ENCODE measurements at regions not wholly inside any gene's neighbourhood (a gene's known extent, or its start where the extent isn't known, plus 50 kb on each side); places are given as distances from the start of the nearest gene placed in this dataset.
"Not testable (repeated sequence)": the region's sequence is repeated elsewhere in the genome, so short reads cannot be mapped to it uniquely, and the experiment has no call there.

GRCh38 chr21:38042246-38042645 is 126.0 kb upstream of the KCNJ6 start:
- no peak for DNase-seq

DNA sequence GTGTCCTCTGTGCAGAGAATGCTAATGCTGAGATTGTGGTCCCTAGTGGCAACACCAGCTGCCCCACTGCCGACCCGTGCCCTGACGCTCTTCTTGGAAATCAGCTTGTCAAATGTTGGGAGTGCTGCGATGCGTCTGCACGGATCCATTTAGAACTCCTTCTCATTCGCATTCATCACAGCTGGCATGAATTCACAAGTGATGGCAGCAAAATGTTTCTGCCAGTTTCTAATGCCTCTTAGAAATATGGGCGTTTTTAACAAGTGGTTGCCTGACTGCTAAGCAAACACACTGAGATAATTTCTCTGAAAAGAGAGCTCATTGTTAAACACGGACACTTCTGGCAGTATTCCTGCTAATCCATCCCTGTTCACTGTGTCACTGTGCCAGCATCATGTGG is 131.9 kb upstream of the KCNJ6 start:
- no peak for DNase-seq

DNA sequence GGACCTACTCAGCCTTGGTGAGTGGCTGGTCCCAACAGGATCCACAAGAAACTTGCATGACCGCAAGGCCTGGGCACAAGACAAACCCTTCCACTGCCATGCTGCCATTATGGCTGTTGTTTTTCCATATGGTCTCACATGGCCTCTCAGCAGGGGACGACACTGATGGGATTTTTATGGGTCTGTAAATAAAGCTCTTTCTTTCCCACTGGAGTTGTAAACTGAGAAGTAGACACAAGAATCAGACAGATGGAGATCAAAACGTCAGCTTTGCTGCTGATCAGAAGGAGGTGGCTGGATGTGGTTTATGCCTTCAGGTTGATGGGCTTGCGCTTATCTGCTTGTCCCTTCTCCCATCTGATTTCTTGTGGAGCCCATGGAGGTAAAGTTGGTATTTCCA is 138.1 kb upstream of the KCNJ6 start:
- no peak for DNase-seq

GRCh38 chr21:38056481-38056880 is 140.2 kb upstream of the KCNJ6 start:
- no peak for DNase-seq

DNA sequence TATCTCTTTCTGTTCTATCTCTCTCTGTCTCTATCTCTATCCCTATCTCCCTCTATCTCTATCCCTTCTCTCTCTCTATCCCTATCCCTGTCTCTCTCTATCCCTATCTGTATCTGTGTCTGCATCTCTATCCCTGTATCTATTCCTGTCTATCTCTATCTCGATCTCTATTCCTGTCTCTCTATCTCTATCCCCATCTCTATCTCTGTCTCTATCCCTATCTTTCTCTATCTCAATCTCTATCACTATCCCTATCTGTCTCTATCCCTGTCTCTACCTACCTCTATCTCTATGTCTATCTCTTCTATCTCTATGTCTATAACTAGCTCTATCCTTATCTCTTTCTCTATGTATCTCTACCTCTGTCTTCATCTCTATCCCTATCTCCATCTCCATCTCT is 141.4 kb upstream of the KCNJ6 start:
- DNase-seq, result no peak

DNA sequence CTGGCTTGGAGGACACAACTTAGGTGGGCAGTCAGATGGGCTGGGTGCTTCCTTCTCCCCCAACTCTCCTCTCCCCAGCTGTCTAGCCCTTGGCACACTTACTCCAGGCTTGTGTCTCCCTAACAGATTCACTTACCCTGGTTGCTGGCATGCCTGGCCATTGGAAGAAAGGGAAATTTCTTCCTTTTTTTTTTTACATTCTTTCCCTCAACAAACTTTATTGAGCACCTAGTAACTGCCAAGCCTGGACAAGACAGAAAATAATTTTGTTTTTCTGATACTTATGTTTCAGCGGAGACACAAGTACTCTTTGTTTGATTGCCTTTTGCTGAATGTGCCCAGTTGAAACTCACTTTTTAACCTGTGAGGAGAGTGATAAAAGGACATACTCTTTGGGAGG is 144.3 kb upstream of the KCNJ6 start:
- no peak for DNase-seq

DNA sequence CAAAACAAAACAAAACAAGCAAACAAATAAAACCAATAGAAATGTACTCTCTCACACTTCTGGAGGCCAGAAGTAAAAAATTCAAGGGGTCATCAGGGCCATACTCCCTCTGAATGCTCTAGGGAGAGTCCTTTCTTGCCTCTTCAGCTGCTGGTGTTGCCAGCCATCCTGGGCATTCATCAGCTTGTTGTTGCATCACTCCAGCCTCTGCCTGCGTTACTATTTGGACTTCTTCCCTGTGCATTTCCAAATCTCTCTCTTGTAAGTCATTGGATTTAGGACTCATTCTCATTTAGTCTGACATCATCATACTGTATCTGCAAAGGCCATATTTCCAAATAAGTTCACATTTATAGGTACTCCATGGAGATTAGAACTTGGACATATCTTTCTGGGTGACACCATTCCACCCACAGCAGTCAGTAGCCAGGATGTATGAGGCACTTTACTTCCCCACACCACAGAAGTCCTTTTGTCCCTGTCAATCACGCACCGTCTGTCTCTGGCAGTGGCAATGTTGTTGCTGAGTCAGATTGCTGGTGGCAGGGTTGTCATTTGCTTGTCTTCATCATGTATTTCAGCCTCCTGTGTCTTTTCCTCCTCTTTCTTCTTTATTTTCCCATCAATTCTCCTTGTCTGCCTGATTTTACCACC is 151.0 kb upstream of the KCNJ6 start:
- DNase-seq, result no peak

GRCh38 chr21:38072489-38072888 is 156.2 kb upstream of the KCNJ6 start:
- DNase-seq, result no peak

- DNase-seq, result no peak
Observed at GRCh38 chr21:38075833-38076587, 159.8 kb upstream of the KCNJ6 start.

DNA sequence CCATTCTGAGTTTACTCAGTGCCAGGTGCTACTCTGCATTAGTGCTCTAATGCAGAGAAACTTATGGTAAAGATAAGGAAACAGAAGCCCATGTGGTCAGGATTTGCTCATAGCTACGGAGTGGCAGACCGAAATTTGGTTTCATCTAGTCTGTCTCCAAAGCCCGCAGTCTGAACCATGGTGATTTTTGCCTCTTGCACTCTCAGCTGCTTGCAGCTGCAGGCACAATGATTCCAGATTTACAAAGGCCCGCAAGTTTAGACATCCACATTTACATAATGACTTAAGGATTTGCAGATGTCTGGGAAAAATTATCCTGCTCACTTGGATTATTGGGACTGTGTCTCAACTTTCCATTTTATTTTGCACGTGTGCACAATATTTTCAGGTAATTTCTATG is 161.3 kb upstream of the KCNJ6 start:
- DNase-seq, result no peak

- no peak for DNase-seq
Observed at GRCh38 chr21:38080888-38081287, 164.6 kb upstream of the KCNJ6 start.

DNA sequence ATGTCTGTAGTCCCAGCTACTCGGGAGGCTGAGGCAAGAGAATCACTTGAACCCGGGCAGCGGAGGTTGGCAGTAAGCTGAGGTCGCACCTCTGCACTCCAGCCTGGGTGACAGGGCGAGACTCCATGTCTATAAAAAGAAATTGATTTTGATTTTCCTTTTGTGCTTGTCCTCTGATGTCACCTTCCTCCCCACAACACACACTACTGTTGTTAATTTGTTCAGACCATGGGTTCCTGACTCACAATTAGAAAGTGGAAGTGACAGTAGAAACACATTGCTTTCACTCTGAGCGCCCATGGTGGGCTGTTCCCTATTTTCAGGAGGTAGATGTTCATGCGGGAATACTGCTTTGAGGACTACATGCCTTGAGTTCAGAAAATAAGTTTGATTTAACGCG is 165.5 kb upstream of the KCNJ6 start:
- no peak for DNase-seq

- no peak for DNase-seq
Observed at GRCh38 chr21:38082936-38083485, 166.8 kb upstream of the KCNJ6 start.

GRCh38 chr21:38083535-38083934 is 167.3 kb upstream of the KCNJ6 start:
- DNase-seq, result no peak

DNA sequence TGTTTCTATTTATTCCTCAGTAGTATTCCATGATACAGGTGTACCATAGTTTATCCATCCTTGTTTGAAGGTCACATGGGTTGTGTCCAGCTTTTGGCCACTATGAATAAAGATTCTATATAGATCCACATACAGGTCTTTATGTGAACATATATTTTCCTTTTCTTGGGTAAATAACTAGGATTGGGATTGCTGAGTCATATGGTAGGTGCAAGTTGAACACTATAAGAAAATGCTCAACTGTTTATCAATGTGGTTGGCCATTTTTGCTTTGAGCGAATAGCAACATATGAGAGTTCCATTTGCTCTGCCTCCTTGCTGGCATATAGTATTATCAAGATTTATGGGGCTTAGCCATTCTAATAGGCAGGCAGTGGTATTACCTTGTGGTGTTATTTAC is 170.2 kb upstream of the KCNJ15 start:
- no peak for DNase-seq

DNA sequence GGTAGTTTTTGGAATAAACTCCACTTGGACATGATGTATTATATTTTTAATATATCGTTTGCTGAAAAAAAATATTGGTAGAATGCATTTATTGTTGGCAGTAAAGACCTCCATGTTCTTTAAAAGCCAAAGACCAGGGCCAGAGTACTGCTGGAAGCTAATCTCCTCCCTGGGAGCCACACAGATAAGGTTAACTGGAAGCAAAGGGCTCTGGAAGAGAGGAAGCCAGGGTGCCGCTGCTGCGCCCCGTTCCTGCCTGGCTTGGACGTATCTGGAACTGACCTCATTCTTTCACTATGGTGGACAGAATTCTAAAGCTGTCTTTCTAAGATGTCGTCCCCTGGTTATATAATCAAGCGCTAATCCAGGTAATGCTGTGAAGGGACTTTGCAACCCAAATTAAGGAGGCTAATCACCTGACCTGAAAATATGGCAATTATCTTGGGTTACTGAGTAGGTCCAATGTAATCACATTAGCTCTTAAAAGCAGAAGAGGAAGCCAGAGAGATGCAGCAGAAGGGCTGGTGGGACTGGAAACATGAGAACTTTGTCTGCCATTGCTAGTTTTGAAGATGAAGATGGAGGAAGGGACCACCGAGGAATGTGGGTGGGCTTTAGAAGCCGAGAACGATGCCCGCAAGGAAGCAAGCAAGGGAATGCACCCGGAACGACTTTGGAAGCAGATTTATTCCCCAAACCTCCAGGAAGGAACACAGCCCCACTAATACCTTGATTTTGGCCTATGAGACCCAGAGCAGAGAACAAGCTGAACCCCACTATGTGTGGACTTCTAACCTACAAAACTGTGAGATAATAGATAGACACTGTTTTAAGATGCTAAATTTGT is 167.7 kb upstream of the KCNJ15 start:
- DNase-seq, result no peak

DNA sequence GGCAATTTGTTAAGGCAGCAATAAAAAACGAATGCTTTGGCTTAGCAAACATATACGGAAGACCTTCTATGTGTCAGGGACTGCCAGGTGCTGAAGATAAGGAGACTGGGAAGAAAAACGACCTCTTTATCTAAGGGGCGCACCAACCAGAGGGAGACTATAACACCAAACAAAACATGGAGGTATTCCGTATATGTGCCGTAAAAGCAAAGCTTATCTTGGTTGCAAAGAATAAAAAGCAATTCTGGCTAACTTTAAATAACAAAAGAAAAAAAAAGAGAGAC is 167.1 kb upstream of the KCNJ15 start:
- DNase-seq, result no peak

- not testable (repeated sequence) for DNase-seq
Observed at GRCh38 chr21:38091061-38091460, 165.7 kb upstream of the KCNJ15 start.

GRCh38 chr21:38092051-38092450 is 164.7 kb upstream of the KCNJ15 start:
- no peak for DNase-seq

DNA sequence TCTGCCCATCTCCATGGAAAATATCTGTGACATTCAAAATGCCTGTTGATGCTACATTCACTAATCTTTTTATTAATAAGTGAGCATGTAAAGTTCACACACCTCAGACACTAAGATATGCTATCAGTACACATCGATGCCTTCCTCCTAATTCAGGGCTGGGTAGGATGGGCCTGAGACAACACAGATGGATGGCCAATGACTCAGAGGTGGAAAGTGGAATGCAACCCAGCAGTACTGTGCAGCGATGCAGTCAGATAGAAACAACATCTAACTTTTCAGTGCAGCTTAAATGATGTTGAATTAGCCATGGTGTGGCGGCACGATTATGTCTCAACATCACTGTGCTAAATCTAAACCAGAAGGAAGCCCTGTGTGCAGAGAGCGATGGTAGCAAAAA is 161.6 kb upstream of the KCNJ15 start:
- DNase-seq, result no peak

GRCh38 chr21:38097789-38098188 is 159.0 kb upstream of the KCNJ15 start:
- no peak for DNase-seq

GRCh38 chr21:38112219-38112789 is 144.5 kb upstream of the KCNJ15 start:
- no peak for DNase-seq

GRCh38 chr21:38114717-38115333 is 142.0 kb upstream of the KCNJ15 start:
- no peak for DNase-seq

All from activated T-cell treated with anti-CD3 and anti-CD28 coated beads, Interleukin-2, amount 50 U/mL, for 1 hour (primary cell).